ENCODE measurements at regions not wholly inside any gene's neighbourhood (a gene's known extent, or its start where the extent isn't known, plus 50 kb on each side); places are given as distances from the start of the nearest gene placed in this dataset.

DNA sequence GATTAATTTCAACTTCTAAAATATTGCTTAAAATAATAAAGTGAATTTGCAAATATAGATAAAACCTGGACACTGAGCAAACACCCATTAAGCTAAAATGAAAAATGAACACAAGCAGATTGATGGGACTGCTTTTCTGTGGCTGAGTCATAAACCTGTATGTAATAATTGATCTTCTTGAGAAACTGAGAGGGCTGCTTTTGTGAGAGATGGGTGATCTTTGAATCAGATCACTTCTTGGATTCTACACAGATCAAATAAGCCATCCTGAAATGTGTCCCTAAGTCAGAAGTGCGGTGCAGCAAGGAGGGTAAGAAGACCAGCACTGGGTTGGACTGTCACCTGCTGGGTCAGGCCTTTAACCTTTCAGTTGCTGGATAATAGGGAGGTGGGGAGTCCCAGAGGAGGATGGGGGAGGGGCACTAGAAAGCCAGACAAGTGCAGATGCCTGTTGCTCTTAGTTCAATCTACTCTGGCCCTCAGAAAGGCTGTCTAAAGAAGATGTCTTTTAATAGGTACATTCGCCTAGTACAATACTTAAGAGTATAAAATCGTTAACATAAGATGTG lies 178.2 kb upstream of the NAMPT start:
- H3K4me2 ChIP-seq (ENCODE audit: control insufficient read depth, extremely low read depth, insufficient read depth, low read depth, low read length): no peak overlapping the region
- H3K9ac ChIP-seq (ENCODE audit: control insufficient read depth, extremely low read depth, insufficient read depth, low read length): no peak overlapping the region
- no peaks in the 10 kb centered on the region for H3K36me3 ChIP-seq (ENCODE audit: control insufficient read depth in 2 of 2, extremely low read depth in 1 of 2, insufficient read depth in 2 of 2, low read length in 2 of 2)
- peaks cover 27% of the 10 kb centered on the region for H3K4me1 ChIP-seq (ENCODE audit: control insufficient read depth, extremely low read depth, insufficient read depth, low read length)
- no peak overlapping the region for H2AFZ ChIP-seq (ENCODE audit: control insufficient read depth, low read length)
- H4K20me1 ChIP-seq (ENCODE audit: control insufficient read depth, extremely low read depth, insufficient read depth, low read length): no peaks in the 10 kb centered on the region
- H3K9me1 ChIP-seq (ENCODE audit: control insufficient read depth, extremely low read depth, insufficient read depth, low read length): no peaks in the 10 kb centered on the region
- H3K4me3 ChIP-seq (ENCODE audit: control insufficient read depth in 2 of 3, extremely low read depth in 1 of 3, insufficient read depth in 2 of 3, low read depth in 1 of 3, low read length in 3 of 3): no peak overlapping the region
- dilution Hi-C loops (cut with MboI; ENCODE audit: extremely low pct_ligation_motif_present, low sequenced_read_pairs): no loop called here
- no peaks in the 10 kb centered on the region for H3K27me3 ChIP-seq (ENCODE audit: control insufficient read depth, extremely low read depth, insufficient read depth, low read length)
- no peak for DNase-seq (ENCODE audit: low read depth, low spot score)
- TF ChIP-seq, protein P1, sequence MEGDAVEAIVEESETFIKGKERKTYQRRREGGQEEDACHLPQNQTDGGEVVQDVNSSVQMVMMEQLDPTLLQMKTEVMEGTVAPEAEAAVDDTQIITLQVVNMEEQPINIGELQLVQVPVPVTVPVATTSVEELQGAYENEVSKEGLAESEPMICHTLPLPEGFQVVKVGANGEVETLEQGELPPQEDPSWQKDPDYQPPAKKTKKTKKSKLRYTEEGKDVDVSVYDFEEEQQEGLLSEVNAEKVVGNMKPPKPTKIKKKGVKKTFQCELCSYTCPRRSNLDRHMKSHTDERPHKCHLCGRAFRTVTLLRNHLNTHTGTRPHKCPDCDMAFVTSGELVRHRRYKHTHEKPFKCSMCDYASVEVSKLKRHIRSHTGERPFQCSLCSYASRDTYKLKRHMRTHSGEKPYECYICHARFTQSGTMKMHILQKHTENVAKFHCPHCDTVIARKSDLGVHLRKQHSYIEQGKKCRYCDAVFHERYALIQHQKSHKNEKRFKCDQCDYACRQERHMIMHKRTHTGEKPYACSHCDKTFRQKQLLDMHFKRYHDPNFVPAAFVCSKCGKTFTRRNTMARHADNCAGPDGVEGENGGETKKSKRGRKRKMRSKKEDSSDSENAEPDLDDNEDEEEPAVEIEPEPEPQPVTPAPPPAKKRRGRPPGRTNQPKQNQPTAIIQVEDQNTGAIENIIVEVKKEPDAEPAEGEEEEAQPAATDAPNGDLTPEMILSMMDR (optimal IDR thresholded peaks at IDR 0.05 in 1 of 3, IDR thresholded peaks at IDR 0.05 in 1 of 3, conservative IDR thresholded peaks at IDR 0.05 in 1 of 3; ENCODE audit: extremely low read depth in 1 of 3, insufficient read depth in 2 of 3, low read length in 3 of 3): no peak
- TF ChIP-seq EZH2 (IDR thresholded peaks at IDR 0.05; ENCODE audit: low read length): no peak
- H3K27ac ChIP-seq (ENCODE audit: control insufficient read depth, insufficient read depth, low read length): no peak overlapping the region
- no peaks in the 10 kb centered on the region for H3K79me2 ChIP-seq (ENCODE audit: control insufficient read depth, insufficient read depth, low read length)
- no peak for FAIRE-seq
- no peaks in the 10 kb centered on the region for H3K9me3 ChIP-seq (ENCODE audit: control insufficient read depth, low read depth, low read length)

DNA sequence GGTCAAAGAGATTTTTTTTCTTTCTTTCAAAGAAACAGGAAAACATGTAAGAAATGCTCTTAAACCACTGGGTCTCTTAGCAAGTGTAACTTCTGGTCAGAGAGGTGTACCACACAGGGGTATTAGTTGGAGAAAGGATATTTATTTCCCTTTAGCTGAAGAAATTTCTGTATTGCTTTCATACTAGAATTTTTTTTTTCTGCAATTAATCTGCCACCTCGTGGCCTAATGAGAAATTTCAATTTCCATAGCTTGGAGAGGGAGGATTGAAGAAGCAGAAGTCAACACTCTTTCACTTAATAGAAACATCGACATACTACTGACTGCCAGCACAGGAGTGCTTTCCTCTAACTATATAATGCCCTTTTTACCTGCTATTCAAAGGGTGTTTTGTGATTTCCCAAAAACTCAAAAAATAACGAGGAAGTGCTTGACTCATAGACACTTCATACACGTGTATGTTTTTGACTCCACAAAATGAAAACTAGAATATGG lies 177.6 kb upstream of the NAMPT start:
- dilution Hi-C loops (cut with MboI; ENCODE audit: extremely low pct_ligation_motif_present, low sequenced_read_pairs): no loop called here
- Histone ChIP-seq H3K36me3 (ENCODE audit: control insufficient read depth in 2 of 2, extremely low read depth in 1 of 2, insufficient read depth in 2 of 2, low read length in 2 of 2) (no peaks in the 10 kb centered on the region), H4K20me1 (ENCODE audit: control insufficient read depth, extremely low read depth, insufficient read depth, low read length) (no peaks in the 10 kb centered on the region), H3K9ac (ENCODE audit: control insufficient read depth, extremely low read depth, insufficient read depth, low read length) (peak overlapping the region; percentile 10), H3K4me1 (ENCODE audit: control insufficient read depth, extremely low read depth, insufficient read depth, low read length) (peaks cover 27% of the 10 kb centered on the region), H3K4me2 (ENCODE audit: control insufficient read depth, extremely low read depth, insufficient read depth, low read depth, low read length) (peak overlapping the region; percentile 42), H3K27me3 (ENCODE audit: control insufficient read depth, extremely low read depth, insufficient read depth, low read length) (no peaks in the 10 kb centered on the region), H3K79me2 (ENCODE audit: control insufficient read depth, insufficient read depth, low read length) (no peaks in the 10 kb centered on the region), H3K9me1 (ENCODE audit: control insufficient read depth, extremely low read depth, insufficient read depth, low read length) (no peaks in the 10 kb centered on the region), H2AFZ (ENCODE audit: control insufficient read depth, low read length) (peak overlapping the region; percentile 80), H3K4me3 (ENCODE audit: control insufficient read depth in 2 of 3, extremely low read depth in 1 of 3, insufficient read depth in 2 of 3, low read depth in 1 of 3, low read length in 3 of 3) (no peak overlapping the region), H3K27ac (ENCODE audit: control insufficient read depth, insufficient read depth, low read length) (peak overlapping the region; percentile 41), H3K9me3 (ENCODE audit: control insufficient read depth, low read depth, low read length) (no peaks in the 10 kb centered on the region)
- FAIRE-seq: peak; percentile 9
- DNase-seq (ENCODE audit: low read depth, low spot score): no peak
- no peak for TF ChIP-seq EZH2 (IDR thresholded peaks at IDR 0.05; ENCODE audit: low read length)
- TF ChIP-seq, protein P1 (optimal IDR thresholded peaks at IDR 0.05 in 1 of 3, IDR thresholded peaks at IDR 0.05 in 1 of 3, conservative IDR thresholded peaks at IDR 0.05 in 1 of 3; ENCODE audit: extremely low read depth in 1 of 3, insufficient read depth in 2 of 3, low read length in 3 of 3): no peak
